PFSK-1 (cell line): ENCODE measurements at regions not wholly inside any gene's neighbourhood (a gene's known extent, or its start where the extent isn't known, plus 50 kb on each side); places are given as distances from the start of the nearest gene placed in this dataset.

ENCODE experiments used
- FOXP2 ChIP-seq: optimal IDR thresholded peaks from 2 replicates; pipeline ENCODE3; 2011; ENCODE audit warnings: borderline replicate concordance, control low read depth, inconsistent platforms; ENCODE audit not compliant: insufficient read depth; ENCODE audit errors: extremely low read length, extremely low read depth
- POLR2AphosphoS5 ChIP-seq: IDR thresholded peaks from 2 replicates; pipeline ENCODE4 v1.6.1; 2012; ENCODE audit warnings: low read depth, mild to moderate bottlenecking, control low read depth, low read length, moderate library complexity
- REST ChIP-seq, 2 experiments: IDR thresholded peaks; 2 replicates each; pipeline versions ENCODE4 v1.6.1 to v1.8.0; 2011 to 2012; ENCODE audit warnings: low read depth in 2 of 2, low read length in 2 of 2, control low read depth in 1 of 2, inconsistent platforms in 1 of 2, mild to moderate bottlenecking in 1 of 2, moderate library complexity in 1 of 2; ENCODE audit not compliant: insufficient read depth in 1 of 2
- SIN3A ChIP-seq: IDR thresholded peaks from 2 replicates; pipeline ENCODE4 v1.6.1; 2012; ENCODE audit warnings: mild to moderate bottlenecking, low read length, moderate library complexity, borderline replicate concordance; ENCODE audit not compliant: insufficient read depth
- TAF1 ChIP-seq: IDR thresholded peaks from 2 replicates; pipeline ENCODE4 v1.6.1; 2012; ENCODE audit warnings: low read length, control low read depth, borderline replicate concordance; ENCODE audit not compliant: insufficient read depth

- TF ChIP-seq FOXP2 (no peak), TAF1 (no peak), SIN3A (no peak), POLR2AphosphoS5 (no peak), REST (IDR thresholded peaks at IDR 0.05; ENCODE audit: insufficient read depth in 1 of 2, low read depth in 2 of 2, low read length in 2 of 2) (no peak)
Observed at GRCh38 chr21:27639286-27639685, 672.4 kb upstream of the ADAMTS5 start.

- TF ChIP-seq POLR2AphosphoS5, result no peak
- no peak for TF ChIP-seq FOXP2
- no peak for TF ChIP-seq REST (IDR thresholded peaks at IDR 0.05; ENCODE audit: insufficient read depth in 1 of 2, low read depth in 2 of 2, low read length in 2 of 2)
- TF ChIP-seq SIN3A, result no peak
- no peak for TF ChIP-seq TAF1
Observed at GRCh38 chr21:27636656-27637055, 669.8 kb upstream of the ADAMTS5 start.

- TF ChIP-seq TAF1 (no peak), REST (IDR thresholded peaks at IDR 0.05; ENCODE audit: insufficient read depth in 1 of 2, low read depth in 2 of 2, low read length in 2 of 2) (no peak), FOXP2 (no peak), SIN3A (no peak), POLR2AphosphoS5 (no peak)
Observed at GRCh38 chr21:27633631-27634030, 666.7 kb upstream of the ADAMTS5 start.

DNA sequence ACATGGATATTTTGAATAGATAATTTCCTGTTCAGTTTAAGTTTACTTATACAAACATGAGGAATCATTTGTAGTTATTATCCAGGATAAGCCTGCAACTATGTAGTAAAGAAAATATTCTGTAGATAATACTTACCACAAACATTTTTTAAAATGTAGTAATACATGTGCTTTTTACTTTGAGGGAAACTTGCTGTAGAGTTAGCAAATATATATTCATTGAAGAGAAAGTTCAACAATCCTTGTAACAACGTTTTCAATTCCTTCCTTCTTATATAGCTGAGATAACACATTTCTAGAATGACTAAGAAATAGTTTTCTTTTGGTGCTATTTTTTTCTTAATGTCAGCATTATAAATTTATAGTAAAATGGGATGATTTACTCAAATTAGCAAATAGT lies 664.6 kb upstream of the ADAMTS5 start:
- no peak for TF ChIP-seq POLR2AphosphoS5
- no peak for TF ChIP-seq FOXP2
- TF ChIP-seq SIN3A, result no peak
- no peak for TF ChIP-seq REST (IDR thresholded peaks at IDR 0.05; ENCODE audit: insufficient read depth in 1 of 2, low read depth in 2 of 2, low read length in 2 of 2)
- no peak for TF ChIP-seq TAF1

GRCh38 chr21:27622631-27623030 lies 655.7 kb upstream of the ADAMTS5 start:
- TF ChIP-seq FOXP2 (no peak), POLR2AphosphoS5 (no peak), REST (IDR thresholded peaks at IDR 0.05; ENCODE audit: insufficient read depth in 1 of 2, low read depth in 2 of 2, low read length in 2 of 2) (no peak), SIN3A (no peak), TAF1 (no peak)
